A673 (cell line): ENCODE measurements at regions not wholly inside any gene's neighbourhood (a gene's known extent, or its start where the extent isn't known, plus 50 kb on each side); places are given as distances from the start of the nearest gene placed in this dataset.

Source experiments
- BruUV-seq: library from RNA; stranded (reverse); fragments of 400-500 nt; replicated peaks from 2 replicates; lab custom pipeline; 2021; lab: Mats Ljungman, UMichigan
- CTCF ChIA-PET: fragments of 300-600 bp; sonication (Branson Sonifier 250); formaldehyde crosslinking; loops from one replicate; lab custom pipeline; 2022; ENCODE audit warnings: antibody characterized with exemption; lab: Charles Lee
- POLR2A ChIA-PET: fragments of 300-600 bp; sonication (Branson Sonifier 250); formaldehyde crosslinking; loops from one replicate; lab custom pipeline; 2022; ENCODE audit warnings: antibody characterized with exemption; ENCODE audit not compliant: low non-redundant PET; lab: Charles Lee
- DNase-seq: peaks from one replicate; pipeline ENCODE4 v3.0.0-alpha.2; 2015; ENCODE audit warnings: low spot score
- H3K27ac ChIP-seq: fragments of 200-600 bp; sonication (generic); 2 replicates; pipeline ENCODE4 v1.5.1; 2016; ENCODE audit warnings: mixed run types, low read depth, mild to moderate bottlenecking, mixed read lengths, antibody characterized with exemption, low read length; ENCODE audit not compliant: poor library complexity, severe bottlenecking
- H3K27me3 ChIP-seq: fragments of 200-600 bp; sonication (generic); replicated peaks from 2 replicates; pipeline ENCODE4 v1.6.1; 2017; ENCODE audit warnings: mixed run types, low read depth, mild to moderate bottlenecking, mixed read lengths, antibody characterized with exemption, low read length; ENCODE audit not compliant: insufficient read depth, poor library complexity
- H3K36me3 ChIP-seq: fragments of 200-600 bp; sonication (generic); 2 replicates; pipeline ENCODE4 v1.6.1; 2016; ENCODE audit warnings: mixed run types, mild to moderate bottlenecking, mixed read lengths, antibody characterized with exemption, low read length; ENCODE audit not compliant: insufficient read depth, poor library complexity, severe bottlenecking
- H3K4me1 ChIP-seq: fragments of 200-600 bp; sonication (generic); 2 replicates; pipeline ENCODE4 v1.6.1; 2017; ENCODE audit warnings: mixed run types, mild to moderate bottlenecking, mixed read lengths, antibody characterized with exemption, low read length; ENCODE audit not compliant: insufficient read depth, poor library complexity, severe bottlenecking
- H3K4me3 ChIP-seq: fragments of 200-600 bp; sonication (generic); 2 replicates; pipeline ENCODE4 v1.5.1; 2016; ENCODE audit warnings: low read depth, mixed run types, mild to moderate bottlenecking, mixed read lengths, low read length; ENCODE audit not compliant: poor library complexity, severe bottlenecking
- H3K9me3 ChIP-seq: fragments of 200-600 bp; sonication (generic); 2 replicates; pipeline ENCODE4 v1.6.1; 2016; ENCODE audit warnings: mixed run types, low read depth, mild to moderate bottlenecking, mixed read lengths, antibody characterized with exemption, low read length; ENCODE audit not compliant: poor library complexity, severe bottlenecking
- EZH2 ChIP-seq: fragments of 200-600 bp; sonication (generic); IDR thresholded peaks from 2 replicates; pipeline ENCODE4 v1.6.1; 2017; ENCODE audit warnings: borderline replicate concordance, low read depth, mild to moderate bottlenecking, mixed read lengths, antibody characterized with exemption, low read length; ENCODE audit not compliant: poor library complexity, severe bottlenecking
- intact Hi-C: fragments of 100-400 bp; cut with micrococcal nuclease; formaldehyde crosslinking; loops from one replicate; pipeline ENCODE4 v1.10.0; 2022; ENCODE audit not compliant: unreplicated experiment
- TF ChIP-seq, protein P1 (sequence below): fragments of 300-800, 200-600 bp; sonication (generic); conservative IDR thresholded peaks from 2 replicates; pipeline ENCODE4 v1.5.1; 2017; ENCODE audit warnings: low read depth, mild to moderate bottlenecking, antibody characterized with exemption, low read length, moderate library complexity, mixed read lengths

DNA sequence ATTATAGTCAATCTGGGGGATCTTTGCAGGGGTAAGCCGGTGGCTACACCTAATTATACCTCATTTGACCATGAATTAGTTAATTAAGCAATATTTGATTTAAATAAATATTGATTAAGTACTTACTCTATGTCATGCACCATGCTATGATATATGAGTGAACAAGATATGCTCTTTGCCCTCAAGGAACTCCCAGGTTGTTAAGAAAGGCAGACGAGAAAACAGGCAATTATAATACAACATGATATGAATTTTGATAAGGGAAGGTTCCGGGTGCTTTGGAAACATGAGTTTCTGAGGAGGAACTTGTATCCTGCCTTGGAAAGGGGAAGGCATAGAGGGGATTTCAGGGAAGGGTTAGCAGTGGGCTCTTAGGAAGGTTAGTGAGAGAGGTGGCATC, 412.9 kb downstream of the WDR72 start:
- Histone ChIP-seq H3K27ac (no peak overlapping the region), H3K4me3 (no peak overlapping the region), H3K4me1 (no peaks in the 10 kb centered on the region), H3K9me3 (no peaks in the 10 kb centered on the region), H3K36me3 (no peaks in the 10 kb centered on the region), H3K27me3 (no peaks in the 10 kb centered on the region)
- ChIA-PET POLR2A (no interaction called here), CTCF (no interaction called here)
- intact Hi-C loops = no loop called here
- no TSS peak for BruUV-seq
- no peak for DNase-seq
- TF ChIP-seq EZH2 = no peak
- TF ChIP-seq, protein P1, sequence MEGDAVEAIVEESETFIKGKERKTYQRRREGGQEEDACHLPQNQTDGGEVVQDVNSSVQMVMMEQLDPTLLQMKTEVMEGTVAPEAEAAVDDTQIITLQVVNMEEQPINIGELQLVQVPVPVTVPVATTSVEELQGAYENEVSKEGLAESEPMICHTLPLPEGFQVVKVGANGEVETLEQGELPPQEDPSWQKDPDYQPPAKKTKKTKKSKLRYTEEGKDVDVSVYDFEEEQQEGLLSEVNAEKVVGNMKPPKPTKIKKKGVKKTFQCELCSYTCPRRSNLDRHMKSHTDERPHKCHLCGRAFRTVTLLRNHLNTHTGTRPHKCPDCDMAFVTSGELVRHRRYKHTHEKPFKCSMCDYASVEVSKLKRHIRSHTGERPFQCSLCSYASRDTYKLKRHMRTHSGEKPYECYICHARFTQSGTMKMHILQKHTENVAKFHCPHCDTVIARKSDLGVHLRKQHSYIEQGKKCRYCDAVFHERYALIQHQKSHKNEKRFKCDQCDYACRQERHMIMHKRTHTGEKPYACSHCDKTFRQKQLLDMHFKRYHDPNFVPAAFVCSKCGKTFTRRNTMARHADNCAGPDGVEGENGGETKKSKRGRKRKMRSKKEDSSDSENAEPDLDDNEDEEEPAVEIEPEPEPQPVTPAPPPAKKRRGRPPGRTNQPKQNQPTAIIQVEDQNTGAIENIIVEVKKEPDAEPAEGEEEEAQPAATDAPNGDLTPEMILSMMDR = no peak

DNA sequence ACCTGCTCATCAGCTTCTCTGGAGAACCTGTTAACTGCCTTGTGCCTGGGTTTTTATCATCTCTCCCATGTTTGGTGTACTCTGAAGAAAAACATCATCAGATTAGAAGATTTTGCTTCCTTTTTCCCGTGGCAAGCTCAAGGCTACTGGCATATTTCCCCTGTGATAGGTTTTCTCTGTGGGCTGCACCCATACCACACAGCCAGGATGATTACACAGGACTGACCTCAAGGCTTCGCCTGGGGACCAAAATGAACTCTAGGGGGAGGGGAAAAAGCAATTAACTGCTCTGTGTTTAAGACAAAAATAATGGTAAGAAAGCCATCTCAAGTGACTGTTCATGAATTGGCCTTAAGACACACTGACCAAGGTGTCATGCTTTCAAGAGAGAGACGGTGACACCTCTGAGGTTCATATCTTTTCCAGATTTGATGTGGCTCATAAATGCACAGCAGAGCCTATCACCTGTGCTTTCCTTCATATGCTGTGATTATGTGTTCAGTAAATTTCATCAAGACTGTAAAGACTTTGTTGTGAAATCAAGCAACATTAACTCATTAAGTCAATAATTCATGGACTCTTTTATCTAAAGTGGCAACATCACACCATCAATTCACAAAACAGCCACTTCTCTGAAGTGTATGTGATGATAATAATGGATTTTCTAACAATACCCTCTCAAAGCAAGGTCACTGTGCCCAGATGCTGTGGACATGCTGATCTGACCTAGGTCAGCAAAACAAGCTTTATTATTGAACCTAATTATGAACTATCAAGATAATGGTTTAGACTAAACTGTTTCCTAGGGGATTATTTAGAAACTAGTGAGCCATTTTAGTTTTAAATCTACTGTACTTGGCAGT, 427.9 kb downstream of the WDR72 start:
- POLR2A ChIA-PET = no interaction called here
- CTCF ChIA-PET = no interaction called here

DNA sequence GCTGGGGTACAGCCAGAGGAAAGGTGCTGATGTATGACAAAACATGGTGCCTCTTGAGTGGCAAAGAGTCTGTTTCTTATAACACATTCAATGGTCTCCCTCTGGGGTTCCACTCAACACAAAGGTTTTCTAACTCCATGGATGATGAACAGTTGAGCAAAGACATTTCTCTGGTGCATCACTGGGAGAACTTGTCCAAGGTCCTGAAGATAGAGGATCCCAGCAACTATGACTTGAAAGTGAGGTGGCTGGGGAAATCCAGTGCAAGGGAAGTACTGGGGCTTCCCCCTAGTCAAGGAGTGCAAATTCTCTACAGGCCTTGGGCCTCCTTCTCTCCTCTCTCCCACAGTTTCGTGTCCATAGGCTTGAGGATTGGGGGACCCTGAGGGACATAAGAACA, 431.1 kb downstream of the WDR72 start:
- DNase-seq = no peak
- TF ChIP-seq, protein P1 = no peak
- no peak for TF ChIP-seq EZH2
- POLR2A ChIA-PET = no interaction called here
- no peaks in the 10 kb centered on the region for H3K4me1 ChIP-seq
- no peak overlapping the region for H3K27ac ChIP-seq
- CTCF ChIA-PET = no interaction called here
- no TSS peak for BruUV-seq
- H3K9me3 ChIP-seq = no peaks in the 10 kb centered on the region
- H3K36me3 ChIP-seq = no peaks in the 10 kb centered on the region
- no peaks in the 10 kb centered on the region for H3K27me3 ChIP-seq
- intact Hi-C loops = no loop called here
- no peak overlapping the region for H3K4me3 ChIP-seq

More for the DNA sequence above, 427.9 kb downstream of the WDR72 start:
- peaks cover 5% of the 10 kb centered on the region for H3K9me3 ChIP-seq
- intact Hi-C loops = no loop called here
- H3K4me3 ChIP-seq = no peak overlapping the region
- BruUV-seq = no TSS peak
- no peaks in the 10 kb centered on the region for H3K27me3 ChIP-seq
- H3K27ac ChIP-seq = no peak overlapping the region
- no peaks in the 10 kb centered on the region for H3K36me3 ChIP-seq
- TF ChIP-seq EZH2 = no peak
- TF ChIP-seq, protein P1 = no peak
- no peaks in the 10 kb centered on the region for H3K4me1 ChIP-seq
- DNase-seq = no peak
